ENCODE measurements at regions not wholly inside any gene's neighbourhood (a gene's known extent, or its start where the extent isn't known, plus 50 kb on each side); places are given as distances from the start of the nearest gene placed in this dataset.
"Not testable (repeated sequence)": the region's sequence is repeated elsewhere in the genome, so short reads cannot be mapped to it uniquely, and the experiment has no call there.

- Histone ChIP-seq H3K4me3 (ENCODE audit: low read length) (no peak overlapping the region), H3K4me1 (ENCODE audit: control insufficient read depth, low read depth, low read length) (peaks cover 12% of the 10 kb centered on the region), H3K27ac (ENCODE audit: low read length) (no peak overlapping the region), H3K9me3 (ENCODE audit: control insufficient read depth, low read depth, low read length) (no peaks in the 10 kb centered on the region), H3K27me3 (ENCODE audit: control insufficient read depth, insufficient read depth, low read length) (peaks cover 5% of the 10 kb centered on the region), H3K9ac (ENCODE audit: low read length) (no peak overlapping the region), H3K36me3 (ENCODE audit: control insufficient read depth, low read depth, low read length) (no peaks in the 10 kb centered on the region)
These were observed 94.2 kb upstream of the LHX1 start for GRCh38 chr17:36842963-36843558.

GRCh38 chr17:36844013-36844412 lies 93.3 kb upstream of the LHX1 start:
- Histone ChIP-seq H3K36me3 (ENCODE audit: control insufficient read depth, low read depth, low read length) (no peaks in the 10 kb centered on the region), H3K9ac (ENCODE audit: low read length) (no peak overlapping the region), H3K27ac (ENCODE audit: low read length) (no peak overlapping the region), H3K27me3 (ENCODE audit: control insufficient read depth, insufficient read depth, low read length) (peaks cover 5% of the 10 kb centered on the region), H3K9me3 (ENCODE audit: control insufficient read depth, low read depth, low read length) (no peaks in the 10 kb centered on the region), H3K4me3 (ENCODE audit: low read length) (no peak overlapping the region), H3K4me1 (ENCODE audit: control insufficient read depth, low read depth, low read length) (peaks cover 12% of the 10 kb centered on the region)

GRCh38 chr17:36844601-36845000 lies 92.7 kb upstream of the LHX1 start:
- Histone ChIP-seq H3K4me3 (ENCODE audit: low read length) (no peak overlapping the region), H3K4me1 (ENCODE audit: control insufficient read depth, low read depth, low read length) (peaks cover 12% of the 10 kb centered on the region), H3K9ac (ENCODE audit: low read length) (no peak overlapping the region), H3K27me3 (ENCODE audit: control insufficient read depth, insufficient read depth, low read length) (peaks cover 5% of the 10 kb centered on the region), H3K9me3 (ENCODE audit: control insufficient read depth, low read depth, low read length) (no peaks in the 10 kb centered on the region), H3K27ac (ENCODE audit: low read length) (no peak overlapping the region), H3K36me3 (ENCODE audit: control insufficient read depth, low read depth, low read length) (no peaks in the 10 kb centered on the region)

GRCh38 chr17:36845916-36846315 lies 91.4 kb upstream of the LHX1 start:
- Histone ChIP-seq H3K9me3 (ENCODE audit: control insufficient read depth, low read depth, low read length) (no peaks in the 10 kb centered on the region), H3K4me3 (ENCODE audit: low read length) (no peak overlapping the region), H3K27me3 (ENCODE audit: control insufficient read depth, insufficient read depth, low read length) (peaks cover 5% of the 10 kb centered on the region), H3K27ac (ENCODE audit: low read length) (no peak overlapping the region), H3K9ac (ENCODE audit: low read length) (no peak overlapping the region), H3K4me1 (ENCODE audit: control insufficient read depth, low read depth, low read length) (peaks cover 12% of the 10 kb centered on the region), H3K36me3 (ENCODE audit: control insufficient read depth, low read depth, low read length) (no peaks in the 10 kb centered on the region)

- Histone ChIP-seq H3K9me3 (ENCODE audit: control insufficient read depth, low read depth, low read length) (no peaks in the 10 kb centered on the region), H3K27ac (ENCODE audit: low read length) (no peak overlapping the region)
These were observed 90.6 kb upstream of the LHX1 start for GRCh38 chr17:36846410-36847292.

GRCh38 chr17:36848008-36848902 lies 89.0 kb upstream of the LHX1 start:
- Histone ChIP-seq H3K27ac (ENCODE audit: low read length) (no peak overlapping the region), H3K36me3 (ENCODE audit: control insufficient read depth, low read depth, low read length) (no peaks in the 10 kb centered on the region), H3K9ac (ENCODE audit: low read length) (no peak overlapping the region), H3K9me3 (ENCODE audit: control insufficient read depth, low read depth, low read length) (no peaks in the 10 kb centered on the region), H3K27me3 (ENCODE audit: control insufficient read depth, insufficient read depth, low read length) (peaks cover 5% of the 10 kb centered on the region), H3K4me1 (ENCODE audit: control insufficient read depth, low read depth, low read length) (peaks cover 1% of the 10 kb centered on the region), H3K4me3 (ENCODE audit: low read length) (no peak overlapping the region)

More at GRCh38 chr17:36846410-36847292, 90.6 kb upstream of the LHX1 start:
- H3K4me3 ChIP-seq (ENCODE audit: low read length), result no peak overlapping the region
- peaks cover 12% of the 10 kb centered on the region for H3K4me1 ChIP-seq (ENCODE audit: control insufficient read depth, low read depth, low read length)
- no peak overlapping the region for H3K9ac ChIP-seq (ENCODE audit: low read length)
- H3K27me3 ChIP-seq (ENCODE audit: control insufficient read depth, insufficient read depth, low read length), result peaks cover 5% of the 10 kb centered on the region
- no peaks in the 10 kb centered on the region for H3K36me3 ChIP-seq (ENCODE audit: control insufficient read depth, low read depth, low read length)

- H3K36me3 ChIP-seq (ENCODE audit: control insufficient read depth, low read depth, low read length); H3K4me3 ChIP-seq (ENCODE audit: low read length); H3K9me3 ChIP-seq (ENCODE audit: control insufficient read depth, low read depth, low read length); H3K27me3 ChIP-seq (ENCODE audit: control insufficient read depth, insufficient read depth, low read length); H3K9ac ChIP-seq (ENCODE audit: low read length); H3K27ac ChIP-seq (ENCODE audit: low read length); H3K4me1 ChIP-seq (ENCODE audit: control insufficient read depth, low read depth, low read length): not testable (repeated sequence)
These were observed 88.3 kb upstream of the LHX1 start for GRCh38 chr17:36849020-36849419.

GRCh38 chr17:36849871-36850348 lies 87.4 kb upstream of the LHX1 start:
- peaks cover under 1% of the 10 kb centered on the region for H3K27me3 ChIP-seq (ENCODE audit: control insufficient read depth, insufficient read depth, low read length)
- no peak overlapping the region for H3K27ac ChIP-seq (ENCODE audit: low read length)
- H3K4me3 ChIP-seq (ENCODE audit: low read length), result no peak overlapping the region
- no peaks in the 10 kb centered on the region for H3K36me3 ChIP-seq (ENCODE audit: control insufficient read depth, low read depth, low read length)
- H3K9me3 ChIP-seq (ENCODE audit: control insufficient read depth, low read depth, low read length), result no peaks in the 10 kb centered on the region
- peaks cover 4% of the 10 kb centered on the region for H3K4me1 ChIP-seq (ENCODE audit: control insufficient read depth, low read depth, low read length)
- H3K9ac ChIP-seq (ENCODE audit: low read length), result no peak overlapping the region

GRCh38 chr17:36850790-36851189 lies 86.5 kb upstream of the LHX1 start:
- Histone ChIP-seq H3K27ac (ENCODE audit: low read length) (no peak overlapping the region), H3K9ac (ENCODE audit: low read length) (no peak overlapping the region), H3K4me1 (ENCODE audit: control insufficient read depth, low read depth, low read length) (peaks cover 4% of the 10 kb centered on the region), H3K27me3 (ENCODE audit: control insufficient read depth, insufficient read depth, low read length) (no peaks in the 10 kb centered on the region), H3K36me3 (ENCODE audit: control insufficient read depth, low read depth, low read length) (no peaks in the 10 kb centered on the region), H3K4me3 (ENCODE audit: low read length) (no peak overlapping the region), H3K9me3 (ENCODE audit: control insufficient read depth, low read depth, low read length) (no peaks in the 10 kb centered on the region)

- Histone ChIP-seq H3K36me3 (ENCODE audit: control insufficient read depth, low read depth, low read length) (no peaks in the 10 kb centered on the region), H3K9me3 (ENCODE audit: control insufficient read depth, low read depth, low read length) (no peaks in the 10 kb centered on the region), H3K27me3 (ENCODE audit: control insufficient read depth, insufficient read depth, low read length) (no peaks in the 10 kb centered on the region), H3K4me1 (ENCODE audit: control insufficient read depth, low read depth, low read length) (peaks cover 4% of the 10 kb centered on the region), H3K27ac (ENCODE audit: low read length) (no peak overlapping the region), H3K9ac (ENCODE audit: low read length) (no peak overlapping the region), H3K4me3 (ENCODE audit: low read length) (no peak overlapping the region)
These were observed 86.0 kb upstream of the LHX1 start for GRCh38 chr17:36851250-36851649.

GRCh38 chr17:36852478-36852877 lies 84.8 kb upstream of the LHX1 start:
- not testable (repeated sequence) for H3K9ac ChIP-seq (ENCODE audit: low read length); H3K27ac ChIP-seq (ENCODE audit: low read length); H3K36me3 ChIP-seq (ENCODE audit: control insufficient read depth, low read depth, low read length); H3K4me1 ChIP-seq (ENCODE audit: control insufficient read depth, low read depth, low read length); H3K4me3 ChIP-seq (ENCODE audit: low read length); H3K27me3 ChIP-seq (ENCODE audit: control insufficient read depth, insufficient read depth, low read length); H3K9me3 ChIP-seq (ENCODE audit: control insufficient read depth, low read depth, low read length)
